Right atrium auricular region (tissue), 2 donors: ENCODE measurements at regions not wholly inside any gene's neighbourhood (a gene's known extent, or its start where the extent isn't known, plus 50 kb on each side); places are given as distances from the start of the nearest gene placed in this dataset.

Experiments used
- DNase-seq: peaks from one replicate; pipeline ENCODE4 v3.0.0-alpha.2; 2019; ENCODE audit warnings: low spot score
- H3K27ac ChIP-seq, 2 donors: fragments of 200-600 bp; sonication (generic); 1 replicate in 1 of 2; 2 replicates in 1 of 2; pipeline ENCODE4 v1.5.1; 2016 to 2019
- H3K27me3 ChIP-seq, 2 donors: fragments of 200-600 bp; sonication (generic); one replicate each; pipeline versions ENCODE4 v1.5.1 to v1.6.0; 2017 to 2019
- H3K36me3 ChIP-seq: fragments of 200-600 bp; sonication (generic); one replicate; pipeline ENCODE4 v1.5.1; 2016
- H3K4me1 ChIP-seq, 2 donors: fragments of 200-600 bp; sonication (generic); one replicate each; pipeline versions ENCODE4 v1.5.1 to v1.6.0; 2017 to 2019
- H3K4me3 ChIP-seq, 2 donors: fragments of 200-600 bp; sonication (generic); 1 replicate in 1 of 2; 2 replicates in 1 of 2; pipeline ENCODE4 v1.5.1; 2017 to 2019; ENCODE audit warnings: mild to moderate bottlenecking in 1 of 2, moderate library complexity in 1 of 2
- H3K9me3 ChIP-seq, 2 donors: fragments of 200-600 bp; sonication (generic); one replicate each; pipeline ENCODE4 v1.5.1; 2019
- TF ChIP-seq, protein P1 (sequence below), 2 donors: fragments of 200-600 bp; sonication (generic); IDR thresholded peaks; one replicate each; pipeline ENCODE4 v1.5.1; 2019; ENCODE audit warnings: antibody characterized with exemption in 2 of 2

DNA sequence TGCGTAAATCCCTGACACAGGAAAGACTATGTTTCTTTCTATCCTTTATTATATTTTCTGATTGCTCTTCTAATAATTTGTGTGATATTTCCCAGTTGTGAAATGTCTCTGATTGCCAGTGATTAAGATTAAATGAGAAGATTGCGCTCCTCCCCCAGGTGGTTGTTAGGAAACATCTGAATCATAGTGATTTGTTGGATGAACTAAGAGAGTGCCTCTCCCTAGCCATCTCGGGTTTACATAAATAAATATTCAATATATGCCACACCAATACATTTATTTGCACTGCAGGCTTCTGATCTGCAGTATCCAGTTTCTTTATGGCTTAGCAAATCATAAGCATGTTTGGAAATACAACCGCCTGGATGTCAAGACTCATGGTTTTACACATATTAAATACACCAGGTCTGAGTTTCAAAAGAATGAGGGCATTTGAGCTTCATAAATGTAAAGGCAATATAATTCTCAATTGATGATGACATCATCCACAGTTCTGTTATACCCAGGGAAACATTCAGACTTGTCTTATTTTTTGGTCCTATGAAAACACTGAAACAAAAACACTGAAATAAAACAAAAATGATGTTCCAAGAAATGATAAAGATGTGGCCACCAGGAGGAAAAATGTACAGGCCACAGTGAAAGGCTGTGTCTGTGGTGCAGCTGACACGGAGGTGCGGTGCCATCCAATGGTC, 826.7 kb upstream of the ACVR2A start:
- DNase-seq = no peak
- H3K36me3 ChIP-seq = no peaks in the 10 kb centered on the region
- TF ChIP-seq, protein P1, sequence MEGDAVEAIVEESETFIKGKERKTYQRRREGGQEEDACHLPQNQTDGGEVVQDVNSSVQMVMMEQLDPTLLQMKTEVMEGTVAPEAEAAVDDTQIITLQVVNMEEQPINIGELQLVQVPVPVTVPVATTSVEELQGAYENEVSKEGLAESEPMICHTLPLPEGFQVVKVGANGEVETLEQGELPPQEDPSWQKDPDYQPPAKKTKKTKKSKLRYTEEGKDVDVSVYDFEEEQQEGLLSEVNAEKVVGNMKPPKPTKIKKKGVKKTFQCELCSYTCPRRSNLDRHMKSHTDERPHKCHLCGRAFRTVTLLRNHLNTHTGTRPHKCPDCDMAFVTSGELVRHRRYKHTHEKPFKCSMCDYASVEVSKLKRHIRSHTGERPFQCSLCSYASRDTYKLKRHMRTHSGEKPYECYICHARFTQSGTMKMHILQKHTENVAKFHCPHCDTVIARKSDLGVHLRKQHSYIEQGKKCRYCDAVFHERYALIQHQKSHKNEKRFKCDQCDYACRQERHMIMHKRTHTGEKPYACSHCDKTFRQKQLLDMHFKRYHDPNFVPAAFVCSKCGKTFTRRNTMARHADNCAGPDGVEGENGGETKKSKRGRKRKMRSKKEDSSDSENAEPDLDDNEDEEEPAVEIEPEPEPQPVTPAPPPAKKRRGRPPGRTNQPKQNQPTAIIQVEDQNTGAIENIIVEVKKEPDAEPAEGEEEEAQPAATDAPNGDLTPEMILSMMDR (IDR thresholded peaks at IDR 0.05) = no peak
- no peak overlapping the region for H3K4me3 ChIP-seq
- no peaks in the 10 kb centered on the region for H3K27me3 ChIP-seq
- peaks cover 0 to 4% of the 10 kb centered on the region in 2 donors for H3K9me3 ChIP-seq
- H3K27ac ChIP-seq = no peak overlapping the region
- H3K4me1 ChIP-seq = no peaks in the 10 kb centered on the region

DNA sequence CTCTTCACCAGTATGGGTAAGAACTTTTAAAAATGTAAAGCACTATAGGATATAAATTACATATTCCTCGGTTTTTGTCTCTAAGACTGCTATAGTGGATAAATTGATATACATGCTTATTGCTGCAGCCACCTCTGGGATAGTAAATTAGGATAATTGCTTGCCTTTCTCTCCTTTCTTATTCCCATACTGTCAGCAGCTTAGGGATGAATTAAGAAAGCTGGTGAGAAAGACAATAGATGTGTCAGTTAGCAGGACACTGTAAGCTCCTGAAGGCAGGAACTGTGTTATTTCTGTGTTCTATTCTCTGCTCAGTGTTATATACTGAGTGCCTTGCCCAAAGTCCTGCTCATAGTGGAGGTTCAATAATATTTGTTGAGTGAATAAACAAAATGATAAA, 828.6 kb upstream of the ACVR2A start:
- Histone ChIP-seq H3K4me1 (no peaks in the 10 kb centered on the region), H3K27me3 (no peaks in the 10 kb centered on the region), H3K4me3 (no peak overlapping the region), H3K36me3 (no peaks in the 10 kb centered on the region), H3K27ac (no peak overlapping the region), H3K9me3 (no peaks in the 10 kb centered on the region)
- DNase-seq = no peak
- TF ChIP-seq, protein P1 (IDR thresholded peaks at IDR 0.05) = no peak

DNA sequence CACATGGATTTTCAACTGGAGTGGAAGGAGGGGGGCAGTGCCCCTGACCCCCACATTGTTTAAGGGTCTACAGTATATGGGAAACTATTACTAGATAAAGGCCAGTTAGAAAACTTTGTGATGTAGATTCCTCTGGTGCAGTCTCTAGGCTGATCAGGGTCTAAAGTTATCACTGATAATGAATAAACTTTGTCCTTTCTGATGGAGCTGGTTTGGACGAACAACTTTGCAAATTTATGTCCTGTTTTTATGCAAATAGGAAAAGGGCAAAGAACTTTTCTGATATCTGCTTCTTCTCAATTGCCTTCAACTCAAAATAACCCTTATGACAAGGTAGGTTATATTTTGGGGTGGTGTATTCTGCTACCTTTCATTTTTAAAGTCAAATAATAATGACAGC, 829.2 kb upstream of the ACVR2A start:
- Histone ChIP-seq H3K36me3 (no peaks in the 10 kb centered on the region), H3K4me1 (no peaks in the 10 kb centered on the region), H3K27me3 (no peaks in the 10 kb centered on the region), H3K27ac (no peak overlapping the region), H3K4me3 (no peak overlapping the region), H3K9me3 (no peaks in the 10 kb centered on the region)
- DNase-seq = no peak
- TF ChIP-seq, protein P1 (IDR thresholded peaks at IDR 0.05) = no peak

DNA sequence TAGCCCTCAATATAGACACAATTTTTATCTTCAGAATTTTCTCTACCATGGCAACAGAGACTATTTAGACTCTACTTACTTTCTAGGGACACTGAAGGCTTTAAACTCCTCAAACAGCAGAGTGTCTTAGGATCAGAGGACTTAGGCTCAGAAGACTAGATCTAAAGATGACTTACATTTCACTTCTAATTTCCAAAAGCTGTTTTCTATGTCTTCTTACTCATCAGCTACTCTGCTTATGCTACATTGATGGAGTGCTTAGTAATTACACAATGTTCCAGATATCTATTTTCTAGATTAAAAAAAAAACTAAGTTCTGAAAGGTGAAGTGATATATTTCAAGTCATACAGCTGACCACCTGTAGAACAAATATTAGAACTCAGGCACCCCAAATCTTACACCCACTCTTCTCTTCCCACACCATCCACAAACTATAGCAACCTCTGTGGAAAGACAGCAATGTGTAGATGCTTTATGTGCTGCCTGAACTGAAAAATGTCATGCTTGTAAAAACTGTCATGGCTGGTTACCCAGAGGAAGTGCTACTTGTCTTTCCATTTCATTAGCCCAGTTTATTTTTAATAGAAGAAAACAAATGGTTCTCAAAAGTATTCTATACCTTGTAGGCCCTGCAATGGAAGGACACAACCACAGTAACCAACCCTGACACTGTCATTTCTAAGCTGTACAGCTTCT, 831.0 kb upstream of the ACVR2A start:
- no peaks in the 10 kb centered on the region for H3K4me1 ChIP-seq
- TF ChIP-seq, protein P1 (IDR thresholded peaks at IDR 0.05) = no peak
- no peak overlapping the region for H3K4me3 ChIP-seq
- no peak overlapping the region for H3K27ac ChIP-seq
- DNase-seq = no peak
- H3K36me3 ChIP-seq = no peaks in the 10 kb centered on the region
- no peaks in the 10 kb centered on the region for H3K9me3 ChIP-seq
- no peaks in the 10 kb centered on the region for H3K27me3 ChIP-seq

DNA sequence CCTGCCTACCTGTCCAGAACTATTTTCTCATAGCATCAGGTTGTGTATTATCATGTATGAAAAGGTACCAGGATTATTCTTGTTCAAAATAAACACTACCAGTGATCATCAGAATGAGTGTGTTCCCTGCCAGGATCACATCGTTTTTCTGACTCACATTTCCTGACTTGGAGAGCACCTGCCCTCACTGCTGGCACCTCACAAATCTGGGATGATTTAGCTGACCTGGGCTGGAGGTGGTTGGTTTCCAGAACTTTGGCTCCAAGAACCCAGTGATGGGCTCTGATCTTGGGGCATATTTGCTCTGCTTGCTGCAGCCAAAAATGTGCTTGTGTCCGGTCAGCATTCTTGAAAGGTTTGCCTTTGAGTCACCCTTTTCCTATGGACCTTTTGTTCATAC, 836.3 kb upstream of the ACVR2A start:
- Histone ChIP-seq H3K9me3 (no peaks in the 10 kb centered on the region), H3K27me3 (no peaks in the 10 kb centered on the region), H3K4me3 (no peak overlapping the region), H3K27ac (no peak overlapping the region), H3K4me1 (no peaks in the 10 kb centered on the region), H3K36me3 (no peaks in the 10 kb centered on the region)
- TF ChIP-seq, protein P1 (IDR thresholded peaks at IDR 0.05) = no peak
- no peak for DNase-seq
